HG02642 (cell line): ENCODE measurements at regions not wholly inside any gene's neighbourhood (a gene's known extent, or its start where the extent isn't known, plus 50 kb on each side); places are given as distances from the start of the nearest gene placed in this dataset.
"Not testable (repeated sequence)": the region's sequence is repeated elsewhere in the genome, so short reads cannot be mapped to it uniquely, and the experiment has no call there.

Experiments
- ATAC-seq: cut with Tn5 transposase; IDR thresholded peaks from one replicate; pipeline ENCODE4 v1.9.1; 2021; ENCODE audit warnings: mild to moderate bottlenecking; ENCODE audit not compliant: unreplicated experiment, poor library complexity

GRCh38 chr2:215889240-215889969 is 123.9 kb downstream of the MREG start:
- ATAC-seq, result not testable (repeated sequence)

GRCh38 chr2:215888680-215889079 is 124.7 kb downstream of the MREG start:
- no peak for ATAC-seq

- ATAC-seq, result no peak
Observed at GRCh38 chr2:215887303-215887702, 126.0 kb downstream of the MREG start.

- no peak for ATAC-seq
Observed at GRCh38 chr2:215886022-215886421, 127.3 kb downstream of the MREG start.

- ATAC-seq, result no peak
Observed at GRCh38 chr2:215885536-215885935, 127.8 kb downstream of the MREG start.

GRCh38 chr2:215884451-215885087 is 128.8 kb downstream of the MREG start:
- no peak for ATAC-seq

GRCh38 chr2:215883799-215884198 is 129.6 kb downstream of the MREG start:
- peak; percentile 58 for ATAC-seq

GRCh38 chr2:215882689-215883088 is 130.7 kb downstream of the MREG start:
- no peak for ATAC-seq

GRCh38 chr2:215881582-215881981 is 131.8 kb downstream of the MREG start:
- ATAC-seq, result no peak

GRCh38 chr2:215880970-215881369 is 132.4 kb downstream of the MREG start:
- peak; percentile 70 for ATAC-seq

- ATAC-seq, result no peak
Observed at GRCh38 chr2:215879977-215880940, 133.1 kb downstream of the MREG start.

GRCh38 chr2:215879331-215879730 is 134.0 kb downstream of the MREG start:
- ATAC-seq, result no peak

- ATAC-seq, result no peak
Observed at GRCh38 chr2:215878476-215879063, 134.8 kb downstream of the MREG start.

- ATAC-seq, result no peak
Observed at GRCh38 chr2:215876937-215877238, 136.5 kb downstream of the MREG start.

- no peak for ATAC-seq
Observed at GRCh38 chr2:215876139-215876936, 137.0 kb downstream of the MREG start.

- ATAC-seq, result no peak
Observed at GRCh38 chr2:215874418-215874817, 138.9 kb downstream of the MREG start.

- ATAC-seq, result peak; percentile 52
Observed at GRCh38 chr2:215870986-215871385, 142.4 kb downstream of the MREG start.

- no peak for ATAC-seq
Observed at GRCh38 chr2:215870088-215870490, 143.3 kb downstream of the MREG start.

GRCh38 chr2:215868846-215869543 is 144.4 kb downstream of the MREG start:
- no peak for ATAC-seq
